Ishikawa (cell line): ENCODE measurements at regions not wholly inside any gene's neighbourhood (a gene's known extent, or its start where the extent isn't known, plus 50 kb on each side); places are given as distances from the start of the nearest gene placed in this dataset.

Experiments used
- CEBPB ChIP-seq: IDR thresholded peaks from 2 replicates; pipeline ENCODE4 v1.6.1; 2012
- CREB1 ChIP-seq: IDR thresholded peaks from 2 replicates; pipeline ENCODE4 v1.6.1; 2012; ENCODE audit warnings: low read depth
- EGR1 ChIP-seq: IDR thresholded peaks from 2 replicates; pipeline ENCODE4 v1.6.1; 2012
- EP300 ChIP-seq: IDR thresholded peaks from 2 replicates; pipeline ENCODE4 v1.6.1; 2012; ENCODE audit warnings: borderline replicate concordance
- FOXM1 ChIP-seq: IDR thresholded peaks from 2 replicates; pipeline ENCODE4 v1.6.1; 2012; ENCODE audit warnings: low read depth, borderline replicate concordance
- MAX ChIP-seq: IDR thresholded peaks from 2 replicates; pipeline ENCODE4 v1.6.1; 2012
- NFIC ChIP-seq: IDR thresholded peaks from 2 replicates; pipeline ENCODE4 v1.6.1; 2012
- RAD21 ChIP-seq: IDR thresholded peaks from 2 replicates; pipeline ENCODE4 v1.6.1; 2012; ENCODE audit warnings: low read depth
- REST ChIP-seq: IDR thresholded peaks from 2 replicates; pipeline ENCODE4 v1.6.1; 2012; ENCODE audit warnings: low read depth, mild to moderate bottlenecking
- TAF1 ChIP-seq: IDR thresholded peaks from 2 replicates; pipeline ENCODE4 v1.6.1; 2012; ENCODE audit warnings: low read depth, mild to moderate bottlenecking
- TCF12 ChIP-seq: IDR thresholded peaks from 2 replicates; pipeline ENCODE4 v1.6.1; 2012; ENCODE audit warnings: low read depth
- TEAD4 ChIP-seq: IDR thresholded peaks from 2 replicates; pipeline ENCODE4 v1.6.1; 2012
- USF1 ChIP-seq: IDR thresholded peaks from 2 replicates; pipeline ENCODE4 v1.6.1; 2012
- YY1 ChIP-seq: IDR thresholded peaks from 2 replicates; pipeline ENCODE4 v1.6.1; 2012; ENCODE audit warnings: low read depth
- ZBTB7A ChIP-seq: IDR thresholded peaks from 2 replicates; pipeline ENCODE4 v1.6.1; 2012; ENCODE audit warnings: low read depth

- TF ChIP-seq EP300 = no peak
- no peak for TF ChIP-seq USF1
- TF ChIP-seq CREB1 = no peak
- no peak for TF ChIP-seq NFIC
- no peak for TF ChIP-seq CEBPB
- TF ChIP-seq FOXM1 = no peak
- TF ChIP-seq EGR1 = no peak
- no peak for TF ChIP-seq MAX
- no peak for TF ChIP-seq TCF12
- TF ChIP-seq REST = no peak
- no peak for TF ChIP-seq ZBTB7A
- no peak for TF ChIP-seq TEAD4
- no peak for TF ChIP-seq YY1
Observed at GRCh38 chr10:58976254-58976653, 200.2 kb upstream of the PHYHIPL start.

- TF ChIP-seq CREB1 (no peak), TCF12 (no peak), RAD21 (no peak), YY1 (no peak), EGR1 (no peak), CEBPB (no peak), USF1 (no peak)
Observed at GRCh38 chr10:58979711-58980110, 196.7 kb upstream of the PHYHIPL start.

- no peak for TF ChIP-seq YY1
- no peak for TF ChIP-seq RAD21
- TF ChIP-seq TCF12 = no peak
- TF ChIP-seq CEBPB = no peak
- TF ChIP-seq REST = no peak
- no peak for TF ChIP-seq MAX
Observed at GRCh38 chr10:58980826-58981415, 195.5 kb upstream of the PHYHIPL start.

- TF ChIP-seq TAF1 = no peak
- TF ChIP-seq CREB1 = no peak
- no peak for TF ChIP-seq REST
Observed at GRCh38 chr10:58981846-58982245, 194.6 kb upstream of the PHYHIPL start.

GRCh38 chr10:58982470-58983239, 193.8 kb upstream of the PHYHIPL start:
- no peak for TF ChIP-seq FOXM1
- no peak for TF ChIP-seq USF1
- no peak for TF ChIP-seq EGR1
- no peak for TF ChIP-seq MAX
- no peak for TF ChIP-seq ZBTB7A
- no peak for TF ChIP-seq TEAD4
- TF ChIP-seq REST = no peak
- no peak for TF ChIP-seq YY1
- TF ChIP-seq NFIC = no peak
- no peak for TF ChIP-seq CEBPB
- TF ChIP-seq TCF12 = no peak
- TF ChIP-seq RAD21 = no peak
- no peak for TF ChIP-seq EP300
- TF ChIP-seq TAF1 = no peak
- TF ChIP-seq CREB1 = no peak
